BE2C (cell line): ENCODE measurements at regions not wholly inside any gene's neighbourhood (a gene's known extent, or its start where the extent isn't known, plus 50 kb on each side); places are given as distances from the start of the nearest gene placed in this dataset.

ENCODE experiments used
- DNase-seq: peaks from one replicate; pipeline ENCODE4 v3.0.0-alpha.2; 2020
- H3K27me3 ChIP-seq: fragments of 250-450 bp; sonication (Bioruptor Pico); 2 replicates; pipeline ENCODE4 v1.5.1; 2020; ENCODE audit warnings: mild to moderate bottlenecking
- H3K36me3 ChIP-seq: fragments of 250-450 bp; sonication (Bioruptor Pico); 2 replicates; pipeline ENCODE4 v1.5.1; 2020; ENCODE audit warnings: mild to moderate bottlenecking
- H3K4me1 ChIP-seq: fragments of 250-450 bp; sonication (Bioruptor Pico); 2 replicates; pipeline ENCODE4 v1.5.1; 2020
- H3K4me3 ChIP-seq: 2 replicates; pipeline ENCODE4 v1.5.1; 2011; ENCODE audit warnings: low read depth, low read length
- H3K9me3 ChIP-seq: fragments of 250-450 bp; sonication (Bioruptor Pico); 2 replicates; pipeline ENCODE4 v1.5.1; 2020
- CTCF ChIP-seq: IDR thresholded peaks from 2 replicates; pipeline ENCODE4 v1.5.1; 2012; ENCODE audit warnings: mild to moderate bottlenecking, low read depth, low read length

- no peaks in the 10 kb centered on the region for H3K27me3 ChIP-seq
- no peak for DNase-seq
- TF ChIP-seq CTCF = no peak
- peaks cover 24% of the 10 kb centered on the region for H3K4me1 ChIP-seq
- no peak overlapping the region for H3K4me3 ChIP-seq
- H3K9me3 ChIP-seq = no peaks in the 10 kb centered on the region
- H3K36me3 ChIP-seq = no peaks in the 10 kb centered on the region
Observed at GRCh38 chr20:59421920-59422637, 121.7 kb downstream of the EDN3 start.

- Histone ChIP-seq H3K27me3 (no peaks in the 10 kb centered on the region), H3K4me3 (no peak overlapping the region), H3K9me3 (no peaks in the 10 kb centered on the region), H3K4me1 (peaks cover 28% of the 10 kb centered on the region), H3K36me3 (no peaks in the 10 kb centered on the region)
- TF ChIP-seq CTCF = no peak
- DNase-seq = no peak
Observed at GRCh38 chr20:59422872-59423544, 122.6 kb downstream of the EDN3 start.

- no peak overlapping the region for H3K4me3 ChIP-seq
- DNase-seq = no peak
- H3K27me3 ChIP-seq = no peaks in the 10 kb centered on the region
- no peaks in the 10 kb centered on the region for H3K9me3 ChIP-seq
- H3K36me3 ChIP-seq = no peaks in the 10 kb centered on the region
- H3K4me1 ChIP-seq = peaks cover 28% of the 10 kb centered on the region
- no peak for TF ChIP-seq CTCF
Observed at GRCh38 chr20:59424976-59425375, 124.6 kb downstream of the EDN3 start.

- no peak for TF ChIP-seq CTCF
- no peak overlapping the region for H3K4me3 ChIP-seq
- DNase-seq = peak; percentile 79
- H3K9me3 ChIP-seq = no peaks in the 10 kb centered on the region
- no peaks in the 10 kb centered on the region for H3K36me3 ChIP-seq
- peaks cover 28% of the 10 kb centered on the region for H3K4me1 ChIP-seq
- no peaks in the 10 kb centered on the region for H3K27me3 ChIP-seq
Observed at GRCh38 chr20:59425572-59425971, 125.2 kb downstream of the EDN3 start.

GRCh38 chr20:59428006-59428405, 127.6 kb downstream of the EDN3 start:
- Histone ChIP-seq H3K4me3 (no peak overlapping the region), H3K9me3 (no peaks in the 10 kb centered on the region), H3K4me1 (peaks cover 39% of the 10 kb centered on the region), H3K27me3 (no peaks in the 10 kb centered on the region), H3K36me3 (no peaks in the 10 kb centered on the region)
- no peak for TF ChIP-seq CTCF
- no peak for DNase-seq
